K562 (cell line): ENCODE measurements at regions not wholly inside any gene's neighbourhood (a gene's known extent, or its start where the extent isn't known, plus 50 kb on each side); places are given as distances from the start of the nearest gene placed in this dataset.

Experiments used
- ATAC-seq: fragments of 200-7000 bp; cut with Tn5 transposase; 3 replicates; pipeline ENCODE4 v1.9.1; 2020; ENCODE audit warnings: moderate library complexity
- BruUV-seq: library from RNA; stranded (reverse); fragments of 400-500 nt; replicated peaks from 2 replicates; lab custom pipeline; 2021; lab: Mats Ljungman, UMichigan
- CTCF ChIA-PET: fragments of 300-600 bp; formaldehyde crosslinking; extraction: SDS; loops from one replicate; lab custom pipeline; 2021; ENCODE audit warnings: low intra/inter-chr PET ratio; lab: Yijun Ruan, JAX
- POLR2A ChIA-PET: fragments of 300-600, 350-650 bp; sonication (Branson Sonifier 250); formaldehyde crosslinking; extraction: SDS; loops from one replicate; lab custom pipeline; 2021; ENCODE audit warnings: antibody characterized with exemption, inconsistent platforms; lab: Yijun Ruan, JAX
- DNase-seq, 4 experiments: peaks; one replicate each; pipeline versions ENCODE4 v3.0.0 to v3.0.0-alpha.2; 2011 to 2018; ENCODE audit warnings: low spot score in 3 of 4, mixed read lengths in 3 of 4; ENCODE audit errors: extremely low read depth in 1 of 4
- FAIRE-seq: peaks from 2 replicates; lab custom pipeline; 2011; peaks lifted over from hg19 to GRCh38; lab: Jason Lieb, UNC
- H2AFZ ChIP-seq: 2 replicates; pipeline ENCODE4 v1.6.0; 2011; ENCODE audit warnings: low read depth, low read length, control low read depth, inconsistent platforms
- H3K27ac ChIP-seq: fragments of 200-600 bp; 3 replicates; pipeline ENCODE4 v1.8.0; 2011; ENCODE audit warnings: low read depth, mild to moderate bottlenecking, control low read depth, inconsistent platforms, low read length, moderate library complexity, mixed read lengths; ENCODE audit errors: extremely low read depth
- H3K27me3 ChIP-seq, 2 experiments: fragments of 300-600 bp in 1 of 2; 2 replicates in 1 of 2; 3 replicates in 1 of 2; pipeline versions ENCODE4 v1.6.0 to v1.8.0; 2011; ENCODE audit warnings: inconsistent platforms in 2 of 2, low read length in 2 of 2, mild to moderate bottlenecking in 1 of 2, mixed read lengths in 1 of 2, moderate library complexity in 1 of 2; ENCODE audit not compliant: control insufficient read depth in 2 of 2, insufficient read depth in 2 of 2
- H3K36me3 ChIP-seq: fragments of 300-600 bp; 3 replicates; pipeline ENCODE4 v1.8.0; 2011; ENCODE audit warnings: mild to moderate bottlenecking, low read length, inconsistent platforms; ENCODE audit not compliant: control insufficient read depth, insufficient read depth
- H3K4me1 ChIP-seq, 2 experiments: fragments of 200-600 bp in 1 of 2; replicated peaks in 1 of 2; 2 replicates in 1 of 2; 3 replicates in 1 of 2; pipeline versions ENCODE4 v1.5.1 to v1.8.0; 2011; ENCODE audit warnings: inconsistent platforms in 2 of 2, low read length in 2 of 2, mild to moderate bottlenecking in 1 of 2, mixed read lengths in 1 of 2, moderate library complexity in 1 of 2; ENCODE audit not compliant: control insufficient read depth in 2 of 2, insufficient read depth in 2 of 2
- H3K4me2 ChIP-seq: 2 replicates; pipeline ENCODE4 v1.6.1; 2011; ENCODE audit warnings: low read length, control low read depth, inconsistent platforms, mixed read lengths; ENCODE audit not compliant: insufficient read depth
- H3K4me3 ChIP-seq: fragments of 200-600 bp; sonication (generic), shearing (Covaris generic); 2 replicates; pipeline ENCODE4 v1.5.1; 2016; ENCODE audit warnings: control low read depth, inconsistent platforms
- H3K79me2 ChIP-seq: fragments of 200-600 bp; 3 replicates; pipeline ENCODE4 v1.8.0; 2011; ENCODE audit warnings: low read length, inconsistent platforms; ENCODE audit not compliant: control insufficient read depth, insufficient read depth
- H3K9ac ChIP-seq, 2 experiments: 2 replicates each; pipeline versions ENCODE4 v1.6.0 to v1.6.1; 2011; ENCODE audit warnings: low read depth in 2 of 2, low read length in 2 of 2, control low read depth in 1 of 2, inconsistent platforms in 1 of 2, mild to moderate bottlenecking in 1 of 2, mixed read lengths in 1 of 2; ENCODE audit not compliant: insufficient read depth in 1 of 2
- H3K9me1 ChIP-seq: one replicate; pipeline ENCODE4 v1.6.0; 2011; ENCODE audit warnings: inconsistent platforms, mild to moderate bottlenecking, low read length, moderate library complexity; ENCODE audit not compliant: control insufficient read depth, insufficient read depth
- H3K9me3 ChIP-seq: replicated peaks from 2 replicates; pipeline ENCODE4 v1.5.1; 2011; ENCODE audit warnings: low read depth, low read length, inconsistent platforms; ENCODE audit not compliant: control insufficient read depth, insufficient read depth
- H4K20me1 ChIP-seq: replicated peaks from 2 replicates; pipeline ENCODE4 v1.6.1; 2011; ENCODE audit warnings: low read length, inconsistent platforms, mixed read lengths; ENCODE audit not compliant: control insufficient read depth, insufficient read depth
- ELK1 ChIP-seq: sonication (generic); formaldehyde crosslinking; IDR thresholded peaks from 2 replicates; pipeline ENCODE4 v1.8.1; 2022; ENCODE audit warnings: missing genetic modification reagents
- ETS2 ChIP-seq: IDR thresholded peaks from 2 replicates; pipeline ENCODE4 v1.6.1; 2016; ENCODE audit warnings: borderline replicate concordance, missing genetic modification characterization, mild to moderate bottlenecking, moderate library complexity, missing compliant biosample characterization; ENCODE audit not compliant: poor library complexity, severe bottlenecking
- JUN ChIP-seq, 2 experiments: sonication (generic) in 1 of 2; formaldehyde crosslinking in 1 of 2; IDR thresholded peaks; 2 replicates each; pipeline versions ENCODE4 v1.6.1 to v1.8.0; 2012 to 2022; ENCODE audit warnings: borderline replicate concordance in 2 of 2, mild to moderate bottlenecking in 2 of 2, improper control_type of control experiment in 1 of 2, low read depth in 1 of 2, low read length in 1 of 2, missing genetic modification reagents in 1 of 2
- MAX ChIP-seq: sonication (generic); formaldehyde crosslinking; IDR thresholded peaks from 2 replicates; pipeline ENCODE4 v1.9.0; 2022; ENCODE audit warnings: mild to moderate bottlenecking, missing genetic modification reagents
- TAL1 ChIP-seq: fragments of 450-650 bp; IDR thresholded peaks from 2 replicates; pipeline ENCODE4 v1.6.1; 2016; ENCODE audit warnings: mild to moderate bottlenecking
- WGBS: fragments of 100-300 bp; shearing (Covaris generic); methylation state at CpG from one replicate; pipeline ENCODE4 v1.1.6; 2016; ENCODE audit warnings: low coverage, mixed read lengths; ENCODE audit not compliant: insufficient coverage; ENCODE audit errors: missing lambda C conversion rate; 5-methylcytosine and 5-hydroxymethylcytosine counted together
- in situ Hi-C: fragments of 300-500 bp; cut with MboI; formaldehyde crosslinking; loops from 4 replicates; pipeline ENCODE4 v1.15.0; 2018; ENCODE audit warnings: inconsistent platforms, mixed read lengths
- intact Hi-C: fragments of 100-400 bp; cut with micrococcal nuclease; formaldehyde crosslinking; loops from 2 replicates; pipeline ENCODE4 v1.14.2; 2022

GRCh38 chr2:236354973-236355595 is 90.9 kb upstream of the ASB18 start:
- ChIA-PET CTCF (no interaction called here), POLR2A (no interaction called here)
- Histone ChIP-seq H3K4me2 (no peak overlapping the region), H3K4me3 (no peak overlapping the region), H3K27ac (no peak overlapping the region), H3K4me1 (no peaks in the 10 kb centered on the region), H3K27me3 (peaks cover 0 to 18% of the 10 kb centered on the region in 2 experiments; a peak in 2 of 5 replicates), H3K9me1 (no peaks in the 10 kb centered on the region), H3K79me2 (no peaks in the 10 kb centered on the region), H3K36me3 (no peaks in the 10 kb centered on the region), H3K9ac (no peak overlapping the region), H2AFZ (no peak overlapping the region), H4K20me1 (no peaks in the 10 kb centered on the region), H3K9me3 (no peaks in the 10 kb centered on the region)
- FAIRE-seq (no peak), DNase-seq (no peak), ATAC-seq (no peak)
- no TSS peak for BruUV-seq
- WGBS, result 4% methylated on average over 14 of the region's 21 CpGs
- intact Hi-C loops, result loop anchor here (5.0 kb wide), 1 partner anchor 717 kb away; no protein-coding TSS in a partner anchor
- TF ChIP-seq ELK1 (CRISPR knock-in tag), result no peak
- no peak for TF ChIP-seq TAL1
- TF ChIP-seq JUN (IDR thresholded peaks at IDR 0.05; ENCODE audit: borderline replicate concordance, low read depth, low read length), result no peak
- no peak for TF ChIP-seq JUN (CRISPR knock-in tag; IDR thresholded peaks at IDR 0.05; ENCODE audit: borderline replicate concordance)
- no peak for TF ChIP-seq MAX
- TF ChIP-seq ETS2 (tag), result no peak
- in situ Hi-C loops, result loop anchor here (10.0 kb wide), 1 partner anchor 720 kb away; no protein-coding TSS in a partner anchor
